ENCODE measurements at regions not wholly inside any gene's neighbourhood (a gene's known extent, or its start where the extent isn't known, plus 50 kb on each side); places are given as distances from the start of the nearest gene placed in this dataset.

GRCh38 chr5:20678814-20679298 lies 690.9 kb upstream of the CDH18 start:
- TF ChIP-seq EZH2 (IDR thresholded peaks at IDR 0.05) (no peak), CTCF (IDR thresholded peaks at IDR 0.05) (no peak)

Data from neural progenitor cell (in vitro differentiated cells).